Astrocyte (in vitro differentiated cells and primary cell): ENCODE measurements at regions not wholly inside any gene's neighbourhood (a gene's known extent, or its start where the extent isn't known, plus 50 kb on each side); places are given as distances from the start of the nearest gene placed in this dataset.

Source experiments
- DNase-seq: peaks from one replicate; pipeline ENCODE4 v3.0.0-alpha.2; 2010; ENCODE audit warnings: low read depth
- FAIRE-seq: peaks from 2 replicates; lab custom pipeline; 2011; peaks lifted over from hg19 to GRCh38; lab: Jason Lieb, UNC
- H2AFZ ChIP-seq: 2 replicates; pipeline ENCODE4 v1.6.0; 2012; ENCODE audit warnings: low read depth, low read length, inconsistent platforms
- H3K27ac ChIP-seq: 2 replicates; pipeline ENCODE4 v1.5.1; 2011; ENCODE audit warnings: low read depth, low read length, inconsistent platforms
- H3K27me3 ChIP-seq: 2 replicates; pipeline ENCODE4 v1.6.0; 2011; ENCODE audit warnings: low read length, inconsistent platforms; ENCODE audit not compliant: insufficient read depth
- H3K36me3 ChIP-seq: 2 replicates; pipeline ENCODE4 v1.5.1; 2011; ENCODE audit warnings: low read length, inconsistent platforms; ENCODE audit not compliant: insufficient read depth
- H3K4me1 ChIP-seq: 2 replicates; pipeline ENCODE4 v1.5.1; 2011; ENCODE audit warnings: low read length, inconsistent platforms; ENCODE audit not compliant: insufficient read depth
- H3K4me2 ChIP-seq: 2 replicates; pipeline ENCODE4 v1.6.0; 2012; ENCODE audit warnings: low read length, inconsistent platforms
- H3K4me3 ChIP-seq: 2 replicates; pipeline ENCODE4 v1.5.1; 2011; ENCODE audit warnings: low read depth, mild to moderate bottlenecking, low read length, inconsistent platforms; ENCODE audit not compliant: insufficient read depth
- H3K79me2 ChIP-seq: 2 replicates; pipeline ENCODE4 v1.6.0; 2012; ENCODE audit warnings: mild to moderate bottlenecking, low read length, inconsistent platforms; ENCODE audit not compliant: insufficient read depth
- H3K9ac ChIP-seq: 2 replicates; pipeline ENCODE4 v1.6.0; 2012; ENCODE audit warnings: mild to moderate bottlenecking, low read length, inconsistent platforms
- H3K9me3 ChIP-seq: 2 replicates; pipeline ENCODE4 v1.5.1; 2012; ENCODE audit warnings: low read depth, mild to moderate bottlenecking, low read length, inconsistent platforms; ENCODE audit not compliant: insufficient read depth
- H4K20me1 ChIP-seq: 2 replicates; pipeline ENCODE4 v1.6.0; 2012; ENCODE audit warnings: low read length, inconsistent platforms; ENCODE audit not compliant: insufficient read depth
- H3K27ac Mint-ChIP-seq: one replicate; pipeline ENCODE4 v1.8.0; 2021; ENCODE audit warnings: mild to moderate bottlenecking, mixed read lengths; ENCODE audit not compliant: unreplicated experiment
- H3K27me3 Mint-ChIP-seq: one replicate; pipeline ENCODE4 v1.8.0; 2021; ENCODE audit warnings: low read depth, mixed read lengths; ENCODE audit not compliant: unreplicated experiment
- H3K36me3 Mint-ChIP-seq: one replicate; pipeline ENCODE4 v1.8.0; 2021; ENCODE audit warnings: low read depth, mixed read lengths; ENCODE audit not compliant: unreplicated experiment
- H3K4me1 Mint-ChIP-seq: one replicate; pipeline ENCODE4 v1.8.0; 2021; ENCODE audit warnings: low read depth, mixed read lengths; ENCODE audit not compliant: unreplicated experiment
- H3K4me3 Mint-ChIP-seq: one replicate; pipeline ENCODE4 v1.8.0; 2021; ENCODE audit warnings: mild to moderate bottlenecking, moderate library complexity, mixed read lengths; ENCODE audit not compliant: unreplicated experiment
- H3K9me3 Mint-ChIP-seq: one replicate; pipeline ENCODE4 v1.8.0; 2021; ENCODE audit warnings: mild to moderate bottlenecking, mixed read lengths; ENCODE audit not compliant: unreplicated experiment
- EZH2 ChIP-seq: IDR thresholded peaks from 2 replicates; pipeline ENCODE4 v1.6.1; 2012; ENCODE audit warnings: mild to moderate bottlenecking, low read length, inconsistent platforms; ENCODE audit not compliant: insufficient read depth
- TF ChIP-seq, protein P1 (sequence below): IDR thresholded peaks from 2 replicates; pipeline ENCODE4 v1.5.1; 2011; ENCODE audit warnings: low read depth, mild to moderate bottlenecking, inconsistent platforms, low read length, moderate library complexity; ENCODE audit not compliant: insufficient read depth

DNA sequence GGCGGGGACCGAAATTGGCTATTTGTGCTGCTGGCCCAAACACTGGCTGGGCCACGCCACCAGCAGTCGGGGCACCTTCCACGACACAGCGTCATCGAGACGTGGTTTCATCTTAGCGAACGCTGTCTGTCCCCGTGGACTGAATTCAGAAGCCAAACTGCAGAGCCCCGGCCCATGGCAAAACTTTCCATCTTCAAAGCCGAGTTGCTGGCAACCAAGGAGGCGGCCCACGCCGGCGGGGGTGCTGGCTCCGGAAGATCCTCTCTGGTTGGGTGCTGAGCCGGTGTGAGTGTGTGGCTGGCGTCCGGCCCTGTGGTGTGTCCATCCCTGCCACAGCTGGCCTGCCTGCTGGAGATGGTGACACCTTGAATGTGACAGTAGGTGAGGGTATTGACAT lies 96.6 kb upstream of the ADRA2C start:
- DNase-seq (no peak), FAIRE-seq (no peak)
- H3K27ac ChIP-seq: no peak overlapping the region
- no peaks in the 10 kb centered on the region for H4K20me1 ChIP-seq
- peaks cover 9% of the 10 kb centered on the region for H3K9me3 ChIP-seq
- no peaks in the 10 kb centered on the region for H3K27me3 ChIP-seq
- H3K4me1 ChIP-seq: no peaks in the 10 kb centered on the region
- H3K79me2 ChIP-seq: no peaks in the 10 kb centered on the region
- Mint-ChIP-seq H3K4me1 (no peaks in the 10 kb centered on the region), H3K9me3 (peaks cover 13% of the 10 kb centered on the region), H3K27ac (no peak overlapping the region), H3K36me3 (peaks cover 10% of the 10 kb centered on the region), H3K27me3 (peaks cover 44% of the 10 kb centered on the region), H3K4me3 (no peak overlapping the region)
- H3K4me3 ChIP-seq: no peak overlapping the region
- no peak overlapping the region for H2AFZ ChIP-seq
- no peak overlapping the region for H3K4me2 ChIP-seq
- no peak for TF ChIP-seq EZH2
- TF ChIP-seq, protein P1, sequence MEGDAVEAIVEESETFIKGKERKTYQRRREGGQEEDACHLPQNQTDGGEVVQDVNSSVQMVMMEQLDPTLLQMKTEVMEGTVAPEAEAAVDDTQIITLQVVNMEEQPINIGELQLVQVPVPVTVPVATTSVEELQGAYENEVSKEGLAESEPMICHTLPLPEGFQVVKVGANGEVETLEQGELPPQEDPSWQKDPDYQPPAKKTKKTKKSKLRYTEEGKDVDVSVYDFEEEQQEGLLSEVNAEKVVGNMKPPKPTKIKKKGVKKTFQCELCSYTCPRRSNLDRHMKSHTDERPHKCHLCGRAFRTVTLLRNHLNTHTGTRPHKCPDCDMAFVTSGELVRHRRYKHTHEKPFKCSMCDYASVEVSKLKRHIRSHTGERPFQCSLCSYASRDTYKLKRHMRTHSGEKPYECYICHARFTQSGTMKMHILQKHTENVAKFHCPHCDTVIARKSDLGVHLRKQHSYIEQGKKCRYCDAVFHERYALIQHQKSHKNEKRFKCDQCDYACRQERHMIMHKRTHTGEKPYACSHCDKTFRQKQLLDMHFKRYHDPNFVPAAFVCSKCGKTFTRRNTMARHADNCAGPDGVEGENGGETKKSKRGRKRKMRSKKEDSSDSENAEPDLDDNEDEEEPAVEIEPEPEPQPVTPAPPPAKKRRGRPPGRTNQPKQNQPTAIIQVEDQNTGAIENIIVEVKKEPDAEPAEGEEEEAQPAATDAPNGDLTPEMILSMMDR: no peak
- H3K9ac ChIP-seq: no peak overlapping the region
- no peaks in the 10 kb centered on the region for H3K36me3 ChIP-seq

DNA sequence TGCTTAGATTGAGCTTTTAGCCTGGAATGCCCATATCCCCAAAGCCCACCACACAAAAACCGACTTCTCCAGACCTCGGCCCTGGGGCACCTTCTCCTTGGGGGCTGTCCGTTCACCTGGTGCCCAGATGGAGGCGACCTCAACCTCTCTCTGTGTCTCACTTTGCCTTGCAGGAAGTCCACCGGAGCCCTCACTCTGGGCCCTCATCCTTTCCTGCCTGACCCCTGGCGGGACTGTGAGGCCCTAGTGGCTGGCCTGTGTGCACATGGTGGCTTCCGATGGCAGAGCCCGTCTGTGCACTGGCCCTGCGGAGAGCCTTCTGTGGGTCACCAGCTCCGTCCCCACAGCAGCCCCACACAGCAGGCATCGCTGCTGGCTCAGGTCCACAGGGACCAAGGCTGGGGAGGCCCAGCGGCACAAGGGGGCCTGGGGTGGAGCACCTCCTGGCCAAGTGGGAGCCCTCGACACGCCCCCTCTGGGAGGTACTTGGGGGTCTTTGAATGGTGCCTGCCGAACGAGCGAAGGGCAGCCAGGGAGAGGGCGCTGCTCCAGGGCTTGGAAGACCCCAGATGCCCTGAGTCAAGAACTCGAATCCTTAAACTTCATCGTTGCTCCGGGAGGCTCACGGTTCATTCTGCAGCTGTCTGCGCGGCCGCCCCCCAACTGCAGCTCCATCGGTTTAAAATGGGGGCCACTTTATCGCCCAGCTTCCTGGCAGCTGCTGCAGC lies 97.2 kb upstream of the ADRA2C start:
- FAIRE-seq (no peak), DNase-seq (no peak)
- Mint-ChIP-seq H3K27me3 (peaks cover 44% of the 10 kb centered on the region), H3K4me3 (no peak overlapping the region), H3K9me3 (peaks cover 13% of the 10 kb centered on the region), H3K27ac (no peak overlapping the region), H3K4me1 (no peaks in the 10 kb centered on the region), H3K36me3 (peaks cover 10% of the 10 kb centered on the region)
- Histone ChIP-seq H3K27me3 (no peaks in the 10 kb centered on the region), H3K36me3 (no peaks in the 10 kb centered on the region), H3K4me2 (no peak overlapping the region), H3K9ac (no peak overlapping the region), H4K20me1 (no peaks in the 10 kb centered on the region), H3K4me3 (no peak overlapping the region), H3K79me2 (no peaks in the 10 kb centered on the region), H3K4me1 (no peaks in the 10 kb centered on the region), H3K27ac (no peak overlapping the region), H3K9me3 (peaks cover 9% of the 10 kb centered on the region), H2AFZ (no peak overlapping the region)
- TF ChIP-seq, protein P1: no peak
- no peak for TF ChIP-seq EZH2

DNA sequence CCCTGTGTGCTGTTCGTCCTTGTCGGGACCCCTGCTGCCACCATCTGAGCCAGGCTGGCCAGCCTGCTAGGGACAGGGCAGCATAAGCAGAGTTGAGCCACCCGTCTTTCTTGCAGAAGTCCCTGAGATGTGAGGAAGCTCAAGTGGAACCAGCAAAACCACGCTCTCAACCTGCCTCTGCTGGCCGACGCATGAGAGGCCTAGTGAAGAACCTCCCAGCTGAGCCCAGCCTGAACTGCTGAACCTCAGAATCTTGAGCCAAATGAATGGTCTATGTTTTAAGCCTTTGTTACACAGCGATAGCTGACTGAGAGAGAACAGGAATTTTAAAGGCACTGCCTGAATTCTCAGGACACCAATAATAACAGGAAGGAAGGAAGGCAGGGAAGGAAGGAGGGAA lies 98.9 kb upstream of the ADRA2C start:
- Histone ChIP-seq H3K9me3 (peaks cover 4% of the 10 kb centered on the region), H3K4me1 (no peaks in the 10 kb centered on the region), H3K27me3 (peaks cover 2% of the 10 kb centered on the region), H4K20me1 (no peaks in the 10 kb centered on the region), H3K27ac (no peak overlapping the region), H3K9ac (no peak overlapping the region), H3K4me3 (no peak overlapping the region), H3K36me3 (no peaks in the 10 kb centered on the region), H3K4me2 (no peak overlapping the region), H2AFZ (no peak overlapping the region), H3K79me2 (no peaks in the 10 kb centered on the region)
- H3K27ac Mint-ChIP-seq: no peak overlapping the region
- FAIRE-seq (no peak), DNase-seq (no peak)
- H3K27me3 Mint-ChIP-seq: peaks cover 36% of the 10 kb centered on the region
- peaks cover 4% of the 10 kb centered on the region for H3K36me3 Mint-ChIP-seq
- TF ChIP-seq, protein P1: no peak
- H3K4me3 Mint-ChIP-seq: no peak overlapping the region
- H3K4me1 Mint-ChIP-seq: no peaks in the 10 kb centered on the region
- H3K9me3 Mint-ChIP-seq: peaks cover 5% of the 10 kb centered on the region
